ENCODE measurements at regions not wholly inside any gene's neighbourhood (a gene's known extent, or its start where the extent isn't known, plus 50 kb on each side); places are given as distances from the start of the nearest gene placed in this dataset.
"Not testable (repeated sequence)": the region's sequence is repeated elsewhere in the genome, so short reads cannot be mapped to it uniquely, and the experiment has no call there.

DNA sequence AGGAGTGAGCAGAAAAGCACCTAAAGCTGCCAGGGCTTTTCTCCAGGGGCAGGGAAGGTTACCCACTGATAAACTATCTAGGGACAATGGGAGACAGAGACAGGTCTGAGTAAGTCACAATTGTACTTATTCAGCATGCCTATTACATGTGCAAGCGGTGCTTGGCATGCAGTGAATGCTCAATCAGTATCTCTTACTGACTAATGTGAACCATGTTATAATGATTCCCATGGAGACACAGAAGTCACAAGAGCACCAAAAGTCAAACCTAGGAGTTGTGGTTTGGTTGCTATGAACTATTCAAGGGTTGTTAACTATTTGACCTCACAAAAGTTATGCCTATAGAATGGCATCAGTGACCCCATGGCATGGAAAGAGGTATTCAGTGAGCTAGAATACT, 50.0 kb upstream of the RASGRP1 start:
- no peak for DNase-seq (ENCODE audit: low read depth in 4 of 4, low spot score in 1 of 4)

DNA sequence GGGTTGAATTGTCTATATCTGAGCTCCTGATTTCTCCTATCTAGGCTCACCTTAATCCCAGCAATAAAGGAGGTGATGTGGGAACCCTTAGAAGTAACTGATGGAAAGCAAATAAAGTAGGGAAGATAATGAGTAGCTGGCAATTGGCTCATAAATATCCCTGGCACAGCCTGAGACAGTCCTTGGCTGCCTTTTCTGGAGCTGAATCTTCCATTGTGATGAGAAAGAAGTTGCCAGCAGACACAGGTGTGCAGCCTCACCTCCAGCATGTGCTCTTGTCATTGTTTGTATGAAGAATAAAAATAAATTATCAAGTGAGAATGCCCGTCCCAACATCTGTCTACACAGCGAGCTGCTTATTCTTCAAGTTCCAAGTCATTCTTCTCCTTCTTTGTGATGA, 53.2 kb upstream of the RASGRP1 start:
- no peak for DNase-seq (ENCODE audit: low read depth in 4 of 4, low spot score in 1 of 4)

DNA sequence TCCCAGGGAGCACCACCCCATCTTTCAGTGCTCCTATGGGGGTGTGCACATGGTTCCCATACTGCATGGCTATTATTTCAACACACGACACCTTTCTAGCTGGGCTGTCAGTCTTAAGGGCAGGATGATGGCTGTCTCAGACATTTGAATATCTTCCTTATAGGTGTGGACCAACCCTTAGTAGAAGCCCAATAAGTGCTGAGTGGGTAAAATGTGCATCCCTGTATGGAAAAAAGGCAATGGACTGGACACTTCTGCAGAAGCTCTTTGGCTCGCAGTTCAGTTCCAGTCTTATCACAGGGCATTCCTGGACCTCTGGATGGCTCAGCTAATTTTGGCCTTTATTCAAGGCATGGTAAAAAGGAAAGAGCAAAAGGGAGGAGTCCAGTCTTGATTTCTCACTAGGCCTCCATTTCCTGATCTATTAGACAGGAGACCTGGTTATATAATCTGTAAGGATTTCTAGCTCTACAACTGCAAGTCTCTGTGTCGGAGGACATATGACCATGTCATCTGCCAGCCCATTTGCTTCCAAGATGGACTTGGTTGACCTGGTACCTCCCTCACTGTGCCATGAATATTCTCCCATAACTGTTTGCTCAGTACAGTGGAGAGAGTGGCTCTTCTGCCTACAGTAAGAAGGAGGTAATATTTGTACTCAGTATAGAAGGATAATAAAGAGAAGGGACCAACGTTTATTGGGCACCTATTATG, 53.8 kb upstream of the RASGRP1 start:
- no peak for DNase-seq (ENCODE audit: low read depth in 4 of 4, low spot score in 1 of 4)

- DNase-seq (ENCODE audit: low read depth in 4 of 4, low spot score in 1 of 4): no peak
Observed at GRCh38 chr15:38620098-38620497, 55.5 kb upstream of the RASGRP1 start.

GRCh38 chr15:38620851-38621594, 56.4 kb upstream of the RASGRP1 start:
- DNase-seq (ENCODE audit: low read depth in 4 of 4, low spot score in 1 of 4): no peak

DNA sequence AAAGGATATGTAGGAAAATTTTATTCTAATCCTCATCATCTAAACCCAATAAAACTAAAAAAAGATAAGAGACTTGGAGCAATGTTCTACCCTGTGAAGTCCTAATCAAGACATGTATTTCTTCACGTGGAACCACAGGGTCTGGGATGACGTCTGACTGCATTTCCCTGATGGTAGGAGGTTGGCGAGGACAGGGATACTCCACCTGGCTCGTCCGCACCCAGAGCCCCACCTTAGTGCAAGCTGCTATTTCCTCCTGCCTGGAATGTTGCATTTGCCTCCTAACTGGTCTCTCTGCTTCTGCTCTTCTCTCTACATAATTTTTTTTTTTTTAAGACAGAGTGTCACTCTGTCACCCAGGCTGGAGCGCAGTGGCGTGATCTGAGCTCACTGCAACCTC, 57.7 kb upstream of the RASGRP1 start:
- no peak for DNase-seq (ENCODE audit: low read depth in 4 of 4, low spot score in 1 of 4)

DNA sequence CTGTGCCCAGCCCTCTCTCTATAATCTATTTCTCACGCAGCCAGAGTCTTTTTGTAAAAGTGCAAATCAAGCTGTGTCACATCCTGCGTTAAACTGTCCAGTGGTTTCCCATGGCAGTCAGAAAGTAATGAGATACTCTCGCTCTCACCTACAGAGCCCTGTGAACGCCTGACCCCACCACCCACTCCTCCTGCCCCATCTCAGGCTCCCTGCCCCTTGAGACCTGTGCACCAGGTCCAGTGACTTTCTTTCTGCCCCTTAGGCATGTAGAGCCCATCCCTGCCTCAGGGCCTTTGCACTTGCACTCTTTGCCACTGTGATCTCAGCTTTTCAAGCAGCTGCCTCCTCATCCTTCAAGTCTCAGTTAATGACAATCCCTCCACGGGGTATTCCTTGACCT, 58.3 kb upstream of the RASGRP1 start:
- DNase-seq (ENCODE audit: low read depth in 4 of 4, low spot score in 1 of 4): no peak

GRCh38 chr15:38623744-38624143, 59.1 kb upstream of the RASGRP1 start:
- no peak for DNase-seq (ENCODE audit: low read depth in 4 of 4, low spot score in 1 of 4)

GRCh38 chr15:38624244-38625205, 59.9 kb upstream of the RASGRP1 start:
- DNase-seq (ENCODE audit: low read depth in 4 of 4, low spot score in 1 of 4): no peak

DNA sequence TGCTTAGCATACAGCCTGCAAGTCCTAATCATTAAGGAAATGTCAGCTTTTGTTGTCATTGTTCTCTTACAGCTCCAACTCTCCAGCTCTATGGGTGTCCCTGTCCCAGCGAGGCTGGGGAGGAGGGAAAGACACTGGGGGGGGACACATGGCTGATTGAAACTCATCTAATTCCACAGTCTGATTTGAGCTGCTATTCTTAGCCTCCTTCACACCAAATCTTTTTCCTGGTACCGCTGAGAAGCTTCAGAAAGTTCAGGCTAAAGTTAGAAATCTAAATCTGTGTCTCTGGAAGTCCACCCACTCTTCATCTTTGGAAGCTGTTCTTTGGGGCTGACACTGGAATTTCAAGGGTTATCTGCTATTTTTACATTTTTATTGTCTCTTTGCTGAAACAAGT, 61.3 kb upstream of the RASGRP1 start:
- DNase-seq (ENCODE audit: low read depth in 4 of 4, low spot score in 1 of 4): no peak

DNA sequence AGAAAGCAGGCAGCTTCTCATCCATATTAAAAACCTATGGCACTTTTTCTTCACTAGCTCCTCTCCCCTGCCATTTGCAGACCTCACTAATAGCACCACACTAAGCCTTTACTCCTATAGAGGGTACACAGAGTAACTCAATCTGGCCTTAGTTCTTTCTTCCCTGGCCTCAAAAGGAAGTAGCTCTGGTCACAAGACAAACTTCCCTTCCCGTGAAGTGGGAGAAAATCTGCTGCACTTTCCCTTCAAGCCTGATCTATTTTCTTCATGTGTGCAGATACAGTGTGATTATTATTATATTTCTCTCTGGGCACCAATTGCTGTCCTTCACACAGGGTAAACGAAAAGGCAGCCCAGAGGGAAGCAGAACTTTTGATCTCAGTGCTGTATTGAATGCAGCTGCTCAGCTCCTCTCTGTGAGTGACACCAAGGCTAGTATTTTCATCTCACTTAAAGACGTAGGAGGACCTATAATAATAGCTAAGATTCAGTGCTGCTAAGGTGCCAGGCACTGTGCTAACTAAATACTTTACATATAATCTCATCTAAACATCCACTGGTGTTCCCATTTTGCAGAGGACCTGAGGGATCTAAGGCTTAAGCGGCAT, 61.9 kb upstream of the RASGRP1 start:
- DNase-seq (ENCODE audit: low read depth in 4 of 4, low spot score in 1 of 4): no peak

DNA sequence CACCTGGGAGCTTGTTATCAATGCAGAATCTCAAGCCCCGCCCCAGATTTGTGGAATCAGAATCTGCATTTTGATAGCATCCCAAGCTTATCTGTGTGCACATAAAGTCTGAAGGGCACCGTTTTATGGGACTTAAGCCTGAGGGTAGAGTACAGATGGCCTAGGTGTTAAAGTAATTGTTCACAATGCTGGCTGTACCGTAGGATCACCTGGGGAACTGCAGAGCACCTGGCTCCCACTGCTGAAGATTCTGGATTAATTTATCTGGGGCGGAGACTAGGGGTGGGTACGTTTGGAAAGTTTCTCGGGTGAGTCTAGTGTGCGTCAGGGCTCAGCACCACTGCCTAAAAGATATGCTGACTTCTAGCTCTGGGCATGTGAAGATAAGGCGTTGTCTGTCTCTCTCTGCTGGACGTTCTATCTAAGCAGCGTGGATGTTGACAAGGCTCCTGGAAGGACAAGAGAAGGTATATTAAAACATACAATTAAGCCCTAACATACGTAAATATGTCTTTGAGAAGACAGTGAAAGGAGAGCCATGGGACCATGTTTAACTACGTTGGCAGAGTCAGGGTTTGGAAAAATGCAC, 63.2 kb upstream of the RASGRP1 start:
- DNase-seq (ENCODE audit: low read depth in 4 of 4, low spot score in 1 of 4): no peak

DNA sequence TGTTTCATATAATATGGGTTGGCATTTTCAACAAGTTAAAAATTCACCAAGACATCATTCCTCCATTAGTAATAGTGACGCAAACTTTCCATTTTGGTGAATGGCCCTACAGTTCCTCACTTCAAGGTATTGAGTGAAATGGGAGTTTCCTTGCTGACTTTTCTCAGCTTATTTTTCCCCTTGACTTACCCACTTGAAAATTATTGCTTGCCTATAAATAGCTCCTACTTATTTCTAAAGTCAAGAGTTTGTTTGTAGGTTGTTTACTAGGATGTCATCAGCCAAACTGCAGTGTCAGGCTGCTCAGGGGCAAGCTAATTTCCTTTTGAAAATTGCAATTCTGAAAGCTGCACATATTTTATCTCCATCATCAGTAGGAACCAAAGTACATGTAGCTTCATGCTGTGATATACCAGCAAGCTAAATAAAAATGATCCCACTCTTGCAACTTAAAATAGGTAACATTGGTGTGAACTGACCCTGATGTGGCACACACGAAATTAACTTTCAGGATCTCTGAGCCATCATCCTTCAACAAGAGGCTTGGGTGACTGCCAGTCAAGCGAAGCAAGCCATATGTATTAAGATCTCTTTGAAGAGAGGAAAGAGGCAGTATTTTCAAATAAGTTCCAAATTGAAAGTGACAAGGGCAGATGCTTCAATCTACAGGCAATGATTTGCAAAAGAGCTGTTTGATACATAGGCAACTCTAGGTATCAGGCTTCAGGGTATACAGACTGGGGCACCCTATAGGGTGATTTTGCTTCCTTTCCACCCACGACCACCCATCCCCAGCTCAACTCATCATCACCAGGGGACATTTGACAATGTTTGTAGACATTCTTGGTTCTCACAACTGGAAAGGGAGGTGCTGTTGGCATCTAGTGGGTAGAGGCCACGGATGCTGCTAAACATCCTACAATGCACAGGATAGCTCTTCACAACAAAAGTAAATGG, 66.8 kb upstream of the RASGRP1 start:
- no peak for DNase-seq (ENCODE audit: low read depth in 4 of 4, low spot score in 1 of 4)

DNA sequence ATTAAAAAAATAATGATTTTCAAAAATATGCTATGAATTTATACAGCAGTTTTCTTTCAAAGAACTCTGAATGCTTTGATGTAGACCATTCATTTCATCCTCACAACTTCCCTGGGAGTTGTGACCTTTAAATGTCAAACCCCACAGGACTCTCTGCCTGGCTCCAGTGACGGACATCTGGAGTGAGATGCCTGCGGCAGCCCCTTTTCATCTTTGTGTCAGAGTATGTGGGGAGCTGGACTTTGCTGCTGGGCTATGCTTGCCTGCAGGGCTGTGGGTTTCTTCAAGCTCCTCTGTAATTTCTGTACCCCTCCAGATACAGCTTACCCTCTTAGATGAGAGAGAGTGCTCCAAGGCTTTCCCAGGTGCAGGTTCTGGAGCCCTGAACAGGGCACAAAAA, 70.6 kb upstream of the RASGRP1 start:
- DNase-seq (ENCODE audit: low read depth in 4 of 4, low spot score in 1 of 4): no peak

- DNase-seq (ENCODE audit: low read depth in 4 of 4, low spot score in 1 of 4): no peak
Observed at GRCh38 chr15:38636597-38636996, 72.0 kb upstream of the RASGRP1 start.

GRCh38 chr15:38638126-38638525, 73.5 kb upstream of the RASGRP1 start:
- DNase-seq (ENCODE audit: low read depth in 4 of 4, low spot score in 1 of 4): no peak

GRCh38 chr15:38638811-38639210, 74.2 kb upstream of the RASGRP1 start:
- DNase-seq (ENCODE audit: low read depth in 4 of 4, low spot score in 1 of 4): no peak

DNA sequence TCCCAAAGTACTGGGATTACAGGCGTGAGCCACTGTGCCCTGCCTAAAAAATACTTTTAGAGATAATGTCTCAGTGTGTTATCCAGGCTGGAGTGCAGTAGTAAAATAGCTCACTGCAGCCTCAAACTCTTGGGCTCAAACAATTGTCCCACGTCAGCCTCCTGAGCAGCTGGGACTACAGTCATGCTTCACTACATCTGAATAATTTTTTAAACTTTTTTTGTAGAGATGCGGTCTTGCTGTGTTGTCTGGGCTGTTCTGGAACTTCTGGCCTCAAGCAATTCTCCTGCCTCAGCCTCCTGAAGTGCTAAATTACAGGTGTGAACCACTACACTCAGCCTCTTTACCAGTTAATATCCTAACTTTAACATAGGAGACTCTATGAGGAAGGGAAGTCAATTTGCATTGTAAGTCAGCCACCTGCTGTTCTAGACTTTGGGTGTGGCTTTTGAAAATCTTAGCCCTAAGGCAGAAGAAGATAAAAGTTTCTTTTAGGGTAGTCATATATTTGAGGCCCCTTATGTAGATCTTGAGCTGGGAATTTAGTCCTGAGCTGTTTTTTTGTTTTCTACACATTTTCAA, 78.2 kb upstream of the RASGRP1 start:
- DNase-seq (ENCODE audit: low read depth in 4 of 4, low spot score in 1 of 4): no peak

DNA sequence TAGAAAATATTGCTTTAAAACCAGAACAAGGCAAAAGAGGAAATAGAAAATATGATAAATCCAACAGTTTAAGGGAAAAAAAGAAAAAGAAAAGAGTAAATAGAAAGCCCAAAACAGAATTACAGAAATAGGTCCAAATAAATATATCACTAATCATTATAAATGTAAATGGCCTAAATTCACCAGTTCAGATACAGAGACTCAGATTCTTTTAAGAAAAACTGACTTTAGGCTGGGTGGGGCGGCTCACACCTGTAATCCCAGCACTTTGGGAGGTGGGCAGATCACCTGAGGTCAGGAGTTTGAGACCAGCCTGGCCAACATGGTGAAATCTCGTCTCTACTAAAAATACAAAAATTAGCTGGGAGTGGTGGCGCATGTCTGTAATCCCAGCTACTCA, 79.7 kb upstream of the RASGRP1 start:
- not testable (repeated sequence) for DNase-seq (ENCODE audit: low read depth in 4 of 4, low spot score in 1 of 4)

Data from stimulated activated CD4-positive, alpha-beta T cell treated with anti-CD3 and anti-CD28 coated beads, Interleukin-1b, Interleukin-23, amount 100 ng/mL, for 24 hours (primary cell).